Stomach (tissue), 8 donors: ENCODE measurements at regions not wholly inside any gene's neighbourhood (a gene's known extent, or its start where the extent isn't known, plus 50 kb on each side); places are given as distances from the start of the nearest gene placed in this dataset.
A peak's percentile ranks its signal among the peaks of the same experiment; 100 is the strongest.

Experiments
- DNase-seq, 2 donors: peaks; one replicate each; pipeline versions ENCODE4 v3.0.0 to v3.0.0-alpha.2; 2013 to 2019
- H3K27ac ChIP-seq, 5 donors: fragments of 200-600 bp in 4 of 5; sonication (generic) in 4 of 5; one replicate each; pipeline ENCODE4 v1.5.1; 2013 to 2019; ENCODE audit warnings: mild to moderate bottlenecking in 1 of 5, moderate library complexity in 1 of 5
- H3K27me3 ChIP-seq, 3 donors: fragments of 200-600 bp; sonication (generic); one replicate each; pipeline ENCODE4 v1.5.1; 2017 to 2019; ENCODE audit warnings: mixed run types in 1 of 3
- H3K36me3 ChIP-seq, 4 donors: fragments of 200-600 bp; sonication (generic); 1 replicate in 3 of 4; 2 replicates in 1 of 4; pipeline ENCODE4 v1.5.1; 2016 to 2019
- H3K4me1 ChIP-seq, 4 donors: fragments of 200-600 bp; sonication (generic); one replicate each; pipeline ENCODE4 v1.5.1; 2016 to 2019
- H3K4me3 ChIP-seq, 4 donors: fragments of 200-600 bp; sonication (generic) in 3 of 4; one replicate each; pipeline ENCODE4 v1.5.1; 2016 to 2019; ENCODE audit warnings: mild to moderate bottlenecking in 1 of 4
- H3K9me3 ChIP-seq, 4 donors: fragments of 200-600 bp; sonication (generic); one replicate each; pipeline ENCODE4 v1.5.1; 2016 to 2019
- EP300 ChIP-seq: sonication (generic); formaldehyde crosslinking; IDR thresholded peaks from one replicate; pipeline ENCODE4 v1.6.1; 2017; ENCODE audit warnings: antibody characterized with exemption
- POLR2A ChIP-seq, 4 donors: fragments of 450-650 bp; IDR thresholded peaks; one replicate each; pipeline ENCODE4 v1.6.1; 2016; ENCODE audit warnings: antibody characterized with exemption in 4 of 4, control low read depth in 2 of 4, mild to moderate bottlenecking in 1 of 4, moderate library complexity in 1 of 4
- POLR2AphosphoS5 ChIP-seq, 3 donors: sonication (generic); formaldehyde crosslinking; IDR thresholded peaks; one replicate each; pipeline ENCODE4 v1.6.1; 2016; ENCODE audit warnings: antibody characterized with exemption in 3 of 3
- WGBS, 5 donors: extraction: QIAGEN DNeasy Blood & Tissue Kit in 3 of 5; methylation state at CpG; one replicate each; pipeline versions ENCODE4 v1.1.5 to v1.1.7; 2013 to 2018; 5-methylcytosine and 5-hydroxymethylcytosine counted together
- intact Hi-C: fragments of 100-400 bp; cut with DNase I; formaldehyde crosslinking; loops from one replicate; pipeline ENCODE4 v1.15.1; 2023; ENCODE audit warnings: low total_unique reads
- TF ChIP-seq, protein P1 (sequence below), 7 experiments: fragments of 450-650 bp in 4 of 7; fragments of 200-600 bp in 3 of 7; sonication (generic) in 3 of 7; IDR thresholded peaks; one replicate each; pipeline ENCODE4 v1.5.1; 2016 to 2019; ENCODE audit warnings: antibody characterized with exemption in 7 of 7, control low read depth in 2 of 7, mild to moderate bottlenecking in 1 of 7
- donor health status: healthy with polysubstance abuse.
- donor health status: Bipolar disorder and iron deficiency.
- donor health status: healthy.

DNA sequence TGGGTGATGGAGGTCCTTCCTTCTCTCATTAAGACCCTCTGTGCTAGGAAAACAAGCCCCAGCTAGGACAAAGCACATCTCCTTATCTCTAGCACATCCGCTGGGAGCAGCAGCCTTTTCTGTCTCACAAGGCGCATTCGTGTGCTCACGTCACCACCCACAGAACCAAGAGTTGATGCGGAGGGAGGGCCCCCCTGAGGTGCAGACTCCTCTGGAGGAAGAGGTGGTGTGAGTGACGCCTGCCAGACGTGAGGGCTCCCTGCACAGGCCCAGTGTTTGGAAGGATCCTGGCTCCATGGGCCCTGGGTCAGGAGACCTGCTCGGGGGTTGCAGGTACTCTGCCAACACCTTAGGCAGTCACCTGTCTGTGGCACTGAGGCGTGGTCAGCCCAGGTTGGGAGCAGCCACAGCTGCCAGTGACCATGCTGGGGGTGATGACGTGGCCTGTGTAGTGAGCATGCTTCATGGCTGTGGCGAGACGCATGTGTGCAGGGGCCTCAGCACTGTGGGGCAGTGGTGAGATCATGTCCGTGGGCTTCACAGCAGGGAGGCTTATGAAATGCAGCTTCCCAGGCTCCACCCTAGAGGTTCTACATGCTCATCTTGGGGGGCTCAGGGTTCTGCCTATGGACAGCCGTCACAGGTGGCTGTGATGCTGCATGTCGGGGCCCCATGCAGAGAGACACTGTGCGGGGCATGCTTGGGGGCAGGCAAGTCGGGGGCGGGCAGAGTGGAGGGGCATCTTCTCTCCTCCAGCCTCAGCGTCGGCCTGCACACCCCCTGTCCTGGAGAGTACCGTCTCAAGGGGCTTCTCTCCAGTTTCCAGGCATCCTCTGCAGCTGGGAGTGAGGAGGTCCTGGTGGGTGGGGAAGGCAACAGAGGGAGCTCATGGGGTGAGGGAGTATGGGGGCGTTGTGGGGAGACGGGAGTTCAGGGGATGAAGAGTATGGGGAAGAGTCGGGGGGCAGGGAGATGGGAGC is 56.2 kb upstream of the DPYSL4 start:
- no peak overlapping the region for H3K27ac ChIP-seq
- no peaks in the 10 kb centered on the region for H3K4me1 ChIP-seq
- WGBS, 5 donors, result 81 to 86% (median 82%) methylated on average over 21 to 24 of the region's 24 CpGs
- intact Hi-C loops, result no loop called here
- DNase-seq, result no peak
- TF ChIP-seq, protein P1, sequence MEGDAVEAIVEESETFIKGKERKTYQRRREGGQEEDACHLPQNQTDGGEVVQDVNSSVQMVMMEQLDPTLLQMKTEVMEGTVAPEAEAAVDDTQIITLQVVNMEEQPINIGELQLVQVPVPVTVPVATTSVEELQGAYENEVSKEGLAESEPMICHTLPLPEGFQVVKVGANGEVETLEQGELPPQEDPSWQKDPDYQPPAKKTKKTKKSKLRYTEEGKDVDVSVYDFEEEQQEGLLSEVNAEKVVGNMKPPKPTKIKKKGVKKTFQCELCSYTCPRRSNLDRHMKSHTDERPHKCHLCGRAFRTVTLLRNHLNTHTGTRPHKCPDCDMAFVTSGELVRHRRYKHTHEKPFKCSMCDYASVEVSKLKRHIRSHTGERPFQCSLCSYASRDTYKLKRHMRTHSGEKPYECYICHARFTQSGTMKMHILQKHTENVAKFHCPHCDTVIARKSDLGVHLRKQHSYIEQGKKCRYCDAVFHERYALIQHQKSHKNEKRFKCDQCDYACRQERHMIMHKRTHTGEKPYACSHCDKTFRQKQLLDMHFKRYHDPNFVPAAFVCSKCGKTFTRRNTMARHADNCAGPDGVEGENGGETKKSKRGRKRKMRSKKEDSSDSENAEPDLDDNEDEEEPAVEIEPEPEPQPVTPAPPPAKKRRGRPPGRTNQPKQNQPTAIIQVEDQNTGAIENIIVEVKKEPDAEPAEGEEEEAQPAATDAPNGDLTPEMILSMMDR (IDR thresholded peaks at IDR 0.05), result no peak
- TF ChIP-seq POLR2AphosphoS5 (IDR thresholded peaks at IDR 0.05) (no peak), POLR2A (IDR thresholded peaks at IDR 0.05) (no peak), EP300 (no peak)
- H3K4me3 ChIP-seq, result no peak overlapping the region
- peaks cover 0 to 12% (median 0%) of the 10 kb centered on the region in 4 donors for H3K9me3 ChIP-seq
- H3K36me3 ChIP-seq, result no peaks in the 10 kb centered on the region
- H3K27me3 ChIP-seq, result peaks cover 0 to 38% (median 18%) of the 10 kb centered on the region in 3 donors

DNA sequence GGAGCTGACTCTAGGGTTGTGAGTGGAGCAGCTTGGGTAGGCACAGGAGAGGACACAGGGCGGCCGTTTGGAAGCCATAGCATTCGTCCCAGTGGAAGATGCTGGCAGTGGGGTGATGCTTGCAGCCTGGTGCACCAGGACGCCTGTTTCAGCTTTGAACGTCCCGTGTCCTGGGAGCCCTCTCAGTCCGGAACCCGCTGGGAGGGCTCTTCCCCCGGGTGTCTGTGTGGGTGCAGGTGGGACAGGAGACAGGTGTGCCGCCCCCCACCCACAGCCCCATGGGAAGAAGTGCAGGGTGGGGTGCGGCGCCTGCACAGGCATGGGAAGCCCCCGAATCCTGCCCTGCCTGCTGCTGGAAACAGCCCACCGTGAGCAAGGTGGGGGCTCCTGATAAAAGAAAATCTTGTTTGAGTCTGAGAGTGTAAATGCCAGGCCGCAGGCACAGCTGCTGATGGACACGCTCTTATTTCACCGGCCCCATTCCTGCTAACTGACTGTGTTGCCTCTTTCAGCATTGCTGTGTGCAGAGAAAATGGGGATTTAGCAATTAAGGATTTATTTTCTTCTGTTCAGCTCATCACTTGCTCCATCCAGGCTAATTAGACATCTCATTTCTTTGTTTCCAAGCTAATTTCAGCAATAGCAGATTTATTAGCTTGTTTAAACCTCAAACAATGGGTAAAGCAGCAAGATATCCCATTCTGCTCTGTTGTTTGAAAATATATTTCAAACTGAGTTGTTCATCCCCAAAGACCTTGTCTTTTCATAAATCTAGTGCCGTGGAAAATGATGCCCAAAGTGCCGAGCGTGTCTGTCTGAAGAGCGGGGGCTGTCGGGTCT is 54.9 kb upstream of the DPYSL4 start:
- 76 to 85% (median 81%) methylated on average over 12 to 22 of the region's 22 CpGs for WGBS, 5 donors
- TF ChIP-seq, protein P1 (IDR thresholded peaks at IDR 0.05), result no peak
- no peak for TF ChIP-seq POLR2A (IDR thresholded peaks at IDR 0.05)
- no peak for TF ChIP-seq POLR2AphosphoS5 (IDR thresholded peaks at IDR 0.05)
- no peak for TF ChIP-seq EP300
- no peak for DNase-seq
- Histone ChIP-seq H3K27ac (no peak overlapping the region), H3K4me3 (no peak overlapping the region), H3K9me3 (peaks cover 0 to 12% (median 0%) of the 10 kb centered on the region in 4 donors), H3K36me3 (no peaks in the 10 kb centered on the region), H3K27me3 (peaks cover 0 to 38% (median 18%) of the 10 kb centered on the region in 3 donors), H3K4me1 (no peaks in the 10 kb centered on the region)
- intact Hi-C loops, result no loop called here

DNA sequence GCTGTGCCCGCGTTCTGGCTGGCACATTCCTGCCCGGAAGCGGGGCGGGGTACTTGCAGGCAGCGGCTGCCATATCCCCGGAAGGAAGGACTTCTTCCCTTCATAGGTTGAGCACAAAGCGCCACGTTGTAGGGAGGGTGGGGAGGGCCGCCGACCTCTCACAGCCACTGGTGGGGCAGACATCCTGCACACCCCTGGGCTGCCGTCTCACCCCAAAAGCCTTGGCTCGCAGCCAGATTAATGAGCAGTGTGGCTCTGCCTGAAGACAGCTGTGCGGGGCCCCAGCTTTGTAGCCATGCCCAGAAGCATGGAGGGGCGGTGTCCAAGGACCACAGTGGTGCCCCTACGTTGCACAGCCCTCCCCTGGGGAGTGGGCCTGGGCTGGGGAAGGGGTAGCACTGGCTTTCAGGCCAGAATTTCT is 54.3 kb upstream of the DPYSL4 start:
- 57 to 75% (median 67%) methylated on average over 16 of the region's 16 CpGs for WGBS, 5 donors
- H3K27ac ChIP-seq, result no peak overlapping the region
- peaks cover 0 to 38% (median 18%) of the 10 kb centered on the region in 3 donors for H3K27me3 ChIP-seq
- no peak for DNase-seq
- intact Hi-C loops, result no loop called here
- H3K4me1 ChIP-seq, result no peaks in the 10 kb centered on the region
- TF ChIP-seq, protein P1 (IDR thresholded peaks at IDR 0.05), result no peak
- TF ChIP-seq POLR2A (IDR thresholded peaks at IDR 0.05) (no peak), POLR2AphosphoS5 (IDR thresholded peaks at IDR 0.05) (no peak), EP300 (no peak)
- peaks cover 0 to 12% (median 0%) of the 10 kb centered on the region in 4 donors for H3K9me3 ChIP-seq
- H3K36me3 ChIP-seq, result no peaks in the 10 kb centered on the region
- no peak overlapping the region for H3K4me3 ChIP-seq

DNA sequence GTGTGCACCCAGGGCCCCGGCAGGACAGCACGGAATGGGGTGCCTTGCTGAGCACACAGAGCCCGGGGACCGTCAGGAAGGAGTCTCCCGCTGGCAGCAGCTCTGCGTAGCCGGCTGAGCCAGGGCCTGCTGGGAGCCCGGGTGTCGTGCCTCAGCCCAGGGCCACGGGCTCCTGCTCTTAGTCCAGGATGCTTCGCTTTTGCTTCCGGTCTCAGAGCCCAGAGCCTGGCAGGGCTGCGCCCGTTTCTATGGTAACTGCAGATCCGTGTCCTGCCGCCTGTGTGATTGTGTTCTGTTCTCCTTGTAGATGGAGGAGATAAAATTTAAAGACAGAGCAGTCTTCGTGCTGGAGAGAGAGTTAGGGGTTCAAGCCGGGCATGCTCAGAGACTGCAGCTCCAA is 53.7 kb upstream of the DPYSL4 start:
- TF ChIP-seq POLR2A (IDR thresholded peaks at IDR 0.05) (no peak), POLR2AphosphoS5 (IDR thresholded peaks at IDR 0.05) (no peak)
- TF ChIP-seq, protein P1 (IDR thresholded peaks at IDR 0.05), result no peak
- Histone ChIP-seq H3K36me3 (no peaks in the 10 kb centered on the region), H3K27ac (no peak overlapping the region), H3K4me1 (no peaks in the 10 kb centered on the region), H3K27me3 (peaks cover 0 to 38% (median 18%) of the 10 kb centered on the region in 3 donors), H3K9me3 (peaks cover 0 to 10% (median 0%) of the 10 kb centered on the region in 4 donors), H3K4me3 (no peak overlapping the region)
- WGBS, 5 donors, result 45 to 52% (median 49%) methylated on average over 12 to 18 of the region's 18 CpGs
- intact Hi-C loops, result no loop called here
- peak in 1 of 2 donors; percentile 30 for DNase-seq
